Kidney (tissue), 13 donors: ENCODE measurements at regions not wholly inside any gene's neighbourhood (a gene's known extent, or its start where the extent isn't known, plus 50 kb on each side); places are given as distances from the start of the nearest gene placed in this dataset.

Experiments
- DNase-seq, 5 donors: peaks; one replicate each; pipeline ENCODE4 v3.0.0-alpha.2; 2013 to 2020
- FAIRE-seq: peaks from 2 replicates; lab custom pipeline; 2012; peaks lifted over from hg19 to GRCh38; lab: Jason Lieb, UNC
- H3K27ac ChIP-seq, 2 donors: one replicate each; pipeline ENCODE4 v1.7.0; 2013; ENCODE audit warnings: low read depth in 2 of 2, low read length in 2 of 2, inconsistent platforms in 1 of 2
- H3K27me3 ChIP-seq: one replicate; pipeline ENCODE4 v1.7.1; 2013; ENCODE audit warnings: low read length, inconsistent platforms; ENCODE audit not compliant: control insufficient read depth, insufficient read depth
- H3K36me3 ChIP-seq, 3 donors: one replicate each; pipeline versions ENCODE4 v1.7.0 to v1.7.1; 2013; ENCODE audit warnings: low read length in 3 of 3, control low read depth in 1 of 3, inconsistent platforms in 1 of 3; ENCODE audit not compliant: insufficient read depth in 3 of 3, control insufficient read depth in 2 of 3
- H3K4me1 ChIP-seq, 3 donors: one replicate each; pipeline versions ENCODE4 v1.7.0 to v1.7.1; 2013; ENCODE audit warnings: low read length in 3 of 3, inconsistent platforms in 1 of 3, low read depth in 1 of 3; ENCODE audit not compliant: control insufficient read depth in 2 of 3, insufficient read depth in 2 of 3
- H3K4me3 ChIP-seq, 3 donors: one replicate each; pipeline versions ENCODE4 v1.7.0 to v1.8.1; 2013; ENCODE audit warnings: low read length in 3 of 3, control low read depth in 1 of 3, inconsistent platforms in 1 of 3
- H3K9ac ChIP-seq, 3 donors: one replicate each; pipeline versions ENCODE4 v1.7.0 to v1.7.1; 2013; ENCODE audit warnings: low read length in 3 of 3, control low read depth in 1 of 3, inconsistent platforms in 1 of 3
- H3K9me3 ChIP-seq, 3 donors: one replicate each; pipeline versions ENCODE4 v1.7.0 to v1.7.1; 2013; ENCODE audit warnings: low read length in 3 of 3, control low read depth in 1 of 3, inconsistent platforms in 1 of 3; ENCODE audit not compliant: control insufficient read depth in 2 of 3, insufficient read depth in 1 of 3
- CTCF ChIP-seq: IDR thresholded peaks from 3 replicates; pipeline ENCODE4 v1.5.1; 2012; ENCODE audit warnings: mild to moderate bottlenecking, moderate library complexity, borderline replicate concordance; ENCODE audit not compliant: insufficient read depth; ENCODE audit errors: extremely low read depth
- intact Hi-C: fragments of 100-400 bp; cut with DNase I; formaldehyde crosslinking; loops from one replicate; pipeline ENCODE4 v1.11.1; 2022
- donor health status: control.
- donor health status: control.
- donor health status: control.
- donor health status: control.
- donor health status: control.
- donor health status: DM: yes; HTN: yes; CAD: no.
- donor health status: Normal renal cell carcinoma (clear cell type).

- intact Hi-C loops: no loop called here
- H3K9me3 ChIP-seq: no peaks in the 10 kb centered on the region
- no peak overlapping the region for H3K9ac ChIP-seq
- no peaks in the 10 kb centered on the region for H3K36me3 ChIP-seq
- no peaks in the 10 kb centered on the region for H3K4me1 ChIP-seq
- no peaks in the 10 kb centered on the region for H3K27me3 ChIP-seq
- FAIRE-seq (no peak), DNase-seq (no peak)
- no peak overlapping the region for H3K27ac ChIP-seq
- H3K4me3 ChIP-seq: no peak overlapping the region
- no peak for TF ChIP-seq CTCF
These were observed 65.3 kb upstream of the ZNF280D start for GRCh38 chr15:56798639-56799038.

- Histone ChIP-seq H3K9ac (no peak overlapping the region), H3K27me3 (no peaks in the 10 kb centered on the region), H3K27ac (no peak overlapping the region), H3K4me3 (no peak overlapping the region), H3K36me3 (no peaks in the 10 kb centered on the region), H3K9me3 (peaks cover 0 to 2% (median 0%) of the 10 kb centered on the region in 3 donors), H3K4me1 (no peaks in the 10 kb centered on the region)
- no peak for TF ChIP-seq CTCF
- DNase-seq: no peak
- intact Hi-C loops: no loop called here
- FAIRE-seq: no peak
These were observed 64.5 kb upstream of the ZNF280D start for GRCh38 chr15:56797720-56798275.

GRCh38 chr15:56795502-56795901 is 62.2 kb upstream of the ZNF280D start:
- intact Hi-C loops: no loop called here
- H3K27me3 ChIP-seq: no peaks in the 10 kb centered on the region
- H3K27ac ChIP-seq: no peak overlapping the region
- no peak overlapping the region for H3K9ac ChIP-seq
- H3K9me3 ChIP-seq: peaks cover 0 to 2% (median 0%) of the 10 kb centered on the region in 3 donors
- FAIRE-seq (no peak), DNase-seq (no peak)
- TF ChIP-seq CTCF: no peak
- H3K4me3 ChIP-seq: no peak overlapping the region
- no peaks in the 10 kb centered on the region for H3K36me3 ChIP-seq
- H3K4me1 ChIP-seq: no peaks in the 10 kb centered on the region
